ENCODE measurements at regions not wholly inside any gene's neighbourhood (a gene's known extent, or its start where the extent isn't known, plus 50 kb on each side); places are given as distances from the start of the nearest gene placed in this dataset.

GRCh38 chr10:29849886-29850285 lies 209.5 kb downstream of the JCAD start:
- intact Hi-C loops (cut with micrococcal nuclease), result no loop called here
- peaks cover 0 to 2% (median 0%) of the 10 kb centered on the region in 3 donors for H3K27me3 Mint-ChIP-seq (ENCODE audit: low read depth in 3 of 3)

GRCh38 chr10:29849126-29849833 lies 210.1 kb downstream of the JCAD start:
- no peak for DNase-seq
- Histone ChIP-seq H3K4me3 (replicated peaks in 1 of 3; ENCODE audit: low read depth in 2 of 3, low read length in 3 of 3) (peak overlapping the region in 1 of 3 experiments; percentile 22), H3K27me3 (ENCODE audit: control insufficient read depth in 2 of 2, insufficient read depth in 2 of 2, low read length in 2 of 2) (no peaks in the 10 kb centered on the region), H3K27ac (ENCODE audit: low read depth in 1 of 2, low read length in 2 of 2) (no peak overlapping the region), H3K4me2 (replicated peaks; ENCODE audit: extremely low read depth, low read length, poor library complexity, severe bottlenecking) (peak overlapping the region; percentile 40), H4K20me1 (ENCODE audit: insufficient read depth, low read length) (no peaks in the 10 kb centered on the region), H2AFZ (ENCODE audit: insufficient read depth, low read depth, low read length, poor library complexity, severe bottlenecking) (peak overlapping the region; percentile 68), H3K9ac (ENCODE audit: insufficient read depth, low read length, poor library complexity, severe bottlenecking) (no peak overlapping the region), H3K4me1 (ENCODE audit: control insufficient read depth in 1 of 2, insufficient read depth in 2 of 2, low read length in 2 of 2) (peaks cover 0 to 3% of the 10 kb centered on the region in 2 donors), H3K36me3 (replicated peaks in 1 of 2; ENCODE audit: control insufficient read depth in 1 of 2, insufficient read depth in 2 of 2, low read length in 2 of 2) (no peaks in the 10 kb centered on the region), H3K9me3 (replicated peaks in 1 of 2; ENCODE audit: control insufficient read depth in 1 of 2, insufficient read depth in 1 of 2, low read length in 2 of 2) (no peaks in the 10 kb centered on the region), H3K79me2 (ENCODE audit: insufficient read depth, low read length) (no peaks in the 10 kb centered on the region)
- intact Hi-C loops (cut with micrococcal nuclease), result no loop called here
- H3K4me3 Mint-ChIP-seq, result peak overlapping the region in 1 of 2 donors; percentile 72
- peaks cover 9% of the 10 kb centered on the region for H3K4me1 Mint-ChIP-seq
- H3K27me3 Mint-ChIP-seq (ENCODE audit: low read depth in 3 of 3), result peaks cover 0 to 2% (median 0%) of the 10 kb centered on the region in 3 donors
- no peak for TF ChIP-seq CTCF (IDR thresholded peaks at IDR 0.05)
- no peaks in the 10 kb centered on the region for H3K36me3 Mint-ChIP-seq
- WGBS (ENCODE audit: insufficient coverage), result 2% methylated on average over 5 of the region's 9 CpGs
- no peak overlapping the region for H3K27ac Mint-ChIP-seq
- peaks cover 0 to 9% (median 0%) of the 10 kb centered on the region in 7 donors for H3K9me3 Mint-ChIP-seq

More at GRCh38 chr10:29849886-29850285, 209.5 kb downstream of the JCAD start:
- no peak overlapping the region for H3K27ac Mint-ChIP-seq
- Histone ChIP-seq H2AFZ (ENCODE audit: insufficient read depth, low read depth, low read length, poor library complexity, severe bottlenecking) (no peak overlapping the region), H3K9me3 (replicated peaks in 1 of 2; ENCODE audit: control insufficient read depth in 1 of 2, insufficient read depth in 1 of 2, low read length in 2 of 2) (no peaks in the 10 kb centered on the region), H3K4me1 (ENCODE audit: control insufficient read depth in 1 of 2, insufficient read depth in 2 of 2, low read length in 2 of 2) (peaks cover 0 to 3% of the 10 kb centered on the region in 2 donors), H3K27me3 (ENCODE audit: control insufficient read depth in 2 of 2, insufficient read depth in 2 of 2, low read length in 2 of 2) (no peaks in the 10 kb centered on the region), H3K4me2 (replicated peaks; ENCODE audit: extremely low read depth, low read length, poor library complexity, severe bottlenecking) (no peak overlapping the region), H4K20me1 (ENCODE audit: insufficient read depth, low read length) (no peaks in the 10 kb centered on the region), H3K27ac (ENCODE audit: low read depth in 1 of 2, low read length in 2 of 2) (no peak overlapping the region), H3K4me3 (replicated peaks in 1 of 3; ENCODE audit: low read depth in 2 of 3, low read length in 3 of 3) (no peak overlapping the region), H3K9ac (ENCODE audit: insufficient read depth, low read length, poor library complexity, severe bottlenecking) (no peak overlapping the region), H3K36me3 (replicated peaks in 1 of 2; ENCODE audit: control insufficient read depth in 1 of 2, insufficient read depth in 2 of 2, low read length in 2 of 2) (no peaks in the 10 kb centered on the region), H3K79me2 (ENCODE audit: insufficient read depth, low read length) (no peaks in the 10 kb centered on the region)
- WGBS (ENCODE audit: insufficient coverage), result 80% methylated on average over 1 of the region's 3 CpGs
- peaks cover 0 to 6% (median 0%) of the 10 kb centered on the region in 7 donors for H3K9me3 Mint-ChIP-seq
- H3K4me3 Mint-ChIP-seq, result peak overlapping the region in 1 of 2 donors; percentile 72
- no peaks in the 10 kb centered on the region for H3K36me3 Mint-ChIP-seq
- no peak for DNase-seq
- TF ChIP-seq CTCF (IDR thresholded peaks at IDR 0.05), result no peak
- H3K4me1 Mint-ChIP-seq, result peaks cover 9% of the 10 kb centered on the region

Data from CD14-positive monocyte (primary cell).